Osteocyte (in vitro differentiated cells): ENCODE measurements at regions not wholly inside any gene's neighbourhood (a gene's known extent, or its start where the extent isn't known, plus 50 kb on each side); places are given as distances from the start of the nearest gene placed in this dataset.
"Not testable (repeated sequence)": the region's sequence is repeated elsewhere in the genome, so short reads cannot be mapped to it uniquely, and the experiment has no call there.

Source experiments
- DNase-seq: peaks from one replicate; pipeline ENCODE4 v3.0.0; 2021; ENCODE audit warnings: mixed read lengths; ENCODE audit not compliant: unreplicated experiment; ENCODE audit errors: extremely low spot score
- H3K27ac Mint-ChIP-seq: one replicate; pipeline ENCODE4 v1.8.0; 2021; ENCODE audit warnings: mild to moderate bottlenecking, mixed read lengths; ENCODE audit not compliant: unreplicated experiment
- H3K27me3 Mint-ChIP-seq: one replicate; pipeline ENCODE4 v1.8.0; 2021; ENCODE audit warnings: mixed read lengths; ENCODE audit not compliant: unreplicated experiment
- H3K36me3 Mint-ChIP-seq: one replicate; pipeline ENCODE4 v1.8.0; 2021; ENCODE audit warnings: mixed read lengths; ENCODE audit not compliant: unreplicated experiment
- H3K4me1 Mint-ChIP-seq: one replicate; pipeline ENCODE4 v1.8.0; 2021; ENCODE audit warnings: mixed read lengths; ENCODE audit not compliant: unreplicated experiment
- H3K4me3 Mint-ChIP-seq: one replicate; pipeline ENCODE4 v1.8.0; 2021; ENCODE audit warnings: mild to moderate bottlenecking, moderate library complexity, mixed read lengths; ENCODE audit not compliant: unreplicated experiment
- H3K9me3 Mint-ChIP-seq: one replicate; pipeline ENCODE4 v1.8.0; 2021; ENCODE audit warnings: mixed read lengths; ENCODE audit not compliant: unreplicated experiment
- TF ChIP-seq, protein P1 (sequence below): fragments of 200-600 bp; sonication (generic); IDR thresholded peaks from 2 replicates; pipeline ENCODE4 v1.5.0; 2021; ENCODE audit warnings: antibody characterized with exemption, mild to moderate bottlenecking, moderate library complexity

GRCh38 chr7:9919-10318 is 182.5 kb upstream of the FAM20C start:
- not testable (repeated sequence) for DNase-seq, H3K9me3 Mint-ChIP-seq, H3K27me3 Mint-ChIP-seq, H3K4me3 Mint-ChIP-seq, H3K36me3 Mint-ChIP-seq, H3K27ac Mint-ChIP-seq, H3K4me1 Mint-ChIP-seq

DNA sequence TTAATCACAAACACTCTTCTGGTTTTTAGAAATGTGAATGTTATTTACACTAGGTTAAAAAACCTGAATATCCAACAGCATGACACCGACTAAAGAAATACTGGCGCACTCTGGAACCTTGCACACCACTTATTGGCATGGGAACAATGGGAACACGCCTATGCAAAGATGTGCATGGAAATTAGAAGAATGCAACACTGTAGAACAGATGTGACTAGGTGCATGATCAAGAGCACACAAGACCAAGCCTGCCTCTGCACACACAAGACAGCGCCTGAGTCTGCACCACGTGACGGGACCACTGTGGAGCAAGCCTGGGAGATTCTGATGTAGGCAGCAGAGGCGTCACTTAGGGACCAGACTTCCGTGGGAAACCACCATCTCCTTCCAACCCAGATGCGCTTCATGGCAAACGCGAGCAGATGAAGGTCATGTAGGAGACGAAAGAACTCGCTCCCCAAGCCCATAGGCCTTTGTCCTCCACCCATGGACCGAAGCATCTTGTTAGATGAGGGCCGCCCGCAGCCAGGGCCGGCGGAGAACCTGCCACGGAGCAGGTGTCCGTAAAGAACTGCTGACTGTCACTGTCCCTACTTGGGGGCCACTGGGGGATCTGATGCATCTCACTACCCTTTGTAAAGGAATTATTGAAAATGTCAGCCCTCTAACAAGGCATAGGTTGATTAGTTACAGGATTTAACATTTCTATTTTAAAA is 159.6 kb upstream of the FAM20C start:
- not testable (repeated sequence) for H3K36me3 Mint-ChIP-seq, DNase-seq, H3K27ac Mint-ChIP-seq, H3K9me3 Mint-ChIP-seq, H3K27me3 Mint-ChIP-seq, H3K4me3 Mint-ChIP-seq, H3K4me1 Mint-ChIP-seq

- not testable (repeated sequence) for H3K27ac Mint-ChIP-seq, H3K9me3 Mint-ChIP-seq, H3K36me3 Mint-ChIP-seq, DNase-seq, H3K4me1 Mint-ChIP-seq, H3K4me3 Mint-ChIP-seq, H3K27me3 Mint-ChIP-seq
These were observed 157.2 kb upstream of the FAM20C start for GRCh38 chr7:35121-35541.

GRCh38 chr7:36539-36938 is 155.8 kb upstream of the FAM20C start:
- H3K36me3 Mint-ChIP-seq, H3K4me3 Mint-ChIP-seq, H3K27me3 Mint-ChIP-seq, DNase-seq, H3K4me1 Mint-ChIP-seq, H3K27ac Mint-ChIP-seq, H3K9me3 Mint-ChIP-seq: not testable (repeated sequence)

- not testable (repeated sequence) for H3K27ac Mint-ChIP-seq, DNase-seq, H3K4me3 Mint-ChIP-seq, H3K36me3 Mint-ChIP-seq, H3K4me1 Mint-ChIP-seq, H3K9me3 Mint-ChIP-seq
- H3K27me3 Mint-ChIP-seq, result peaks cover 12% of the 10 kb centered on the region
These were observed 154.7 kb upstream of the FAM20C start for GRCh38 chr7:37656-38055.

- H3K36me3 Mint-ChIP-seq, DNase-seq, H3K9me3 Mint-ChIP-seq, H3K4me1 Mint-ChIP-seq, H3K4me3 Mint-ChIP-seq, H3K27ac Mint-ChIP-seq: not testable (repeated sequence)
- H3K27me3 Mint-ChIP-seq, result peaks cover 18% of the 10 kb centered on the region
These were observed 153.9 kb upstream of the FAM20C start for GRCh38 chr7:38444-38843.

DNA sequence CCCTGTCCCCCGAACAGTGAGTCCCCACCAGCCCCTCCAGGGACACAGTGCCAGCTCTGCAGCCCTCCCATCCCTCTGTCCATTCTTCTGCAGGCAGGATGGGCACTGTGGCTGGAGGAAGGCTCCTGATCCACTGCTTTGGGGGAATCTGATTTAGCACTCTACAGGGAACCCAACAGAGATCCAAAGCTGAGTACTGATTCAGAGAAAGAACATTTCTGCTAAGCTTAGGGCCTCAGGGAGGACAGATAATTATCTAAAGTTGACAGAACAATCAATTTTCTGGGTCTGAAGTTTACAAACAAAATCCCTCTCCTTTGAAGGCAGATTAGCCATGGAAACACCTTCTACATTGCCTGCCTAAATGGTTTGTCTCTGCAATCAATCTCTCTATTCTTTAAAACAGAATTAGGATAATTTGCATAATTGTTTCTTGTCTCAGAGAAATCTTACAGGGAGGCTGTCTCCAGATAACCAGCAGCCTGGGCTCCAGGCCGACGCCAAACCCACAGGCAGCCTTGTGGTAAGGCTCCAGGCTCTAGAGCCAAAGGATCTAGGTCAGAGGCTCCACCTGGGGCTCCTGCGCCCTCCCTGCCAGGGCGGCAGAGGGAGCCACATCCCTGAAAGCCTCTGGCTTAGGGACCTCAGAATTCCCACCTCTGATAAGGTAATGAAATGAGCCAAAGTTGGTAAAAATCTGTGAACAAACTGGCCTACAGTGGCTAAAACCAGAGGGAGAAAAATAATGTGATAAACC is 152.2 kb upstream of the FAM20C start:
- H3K4me3 Mint-ChIP-seq, H3K4me1 Mint-ChIP-seq, DNase-seq, H3K27ac Mint-ChIP-seq, H3K9me3 Mint-ChIP-seq, H3K36me3 Mint-ChIP-seq: not testable (repeated sequence)
- TF ChIP-seq, protein P1, sequence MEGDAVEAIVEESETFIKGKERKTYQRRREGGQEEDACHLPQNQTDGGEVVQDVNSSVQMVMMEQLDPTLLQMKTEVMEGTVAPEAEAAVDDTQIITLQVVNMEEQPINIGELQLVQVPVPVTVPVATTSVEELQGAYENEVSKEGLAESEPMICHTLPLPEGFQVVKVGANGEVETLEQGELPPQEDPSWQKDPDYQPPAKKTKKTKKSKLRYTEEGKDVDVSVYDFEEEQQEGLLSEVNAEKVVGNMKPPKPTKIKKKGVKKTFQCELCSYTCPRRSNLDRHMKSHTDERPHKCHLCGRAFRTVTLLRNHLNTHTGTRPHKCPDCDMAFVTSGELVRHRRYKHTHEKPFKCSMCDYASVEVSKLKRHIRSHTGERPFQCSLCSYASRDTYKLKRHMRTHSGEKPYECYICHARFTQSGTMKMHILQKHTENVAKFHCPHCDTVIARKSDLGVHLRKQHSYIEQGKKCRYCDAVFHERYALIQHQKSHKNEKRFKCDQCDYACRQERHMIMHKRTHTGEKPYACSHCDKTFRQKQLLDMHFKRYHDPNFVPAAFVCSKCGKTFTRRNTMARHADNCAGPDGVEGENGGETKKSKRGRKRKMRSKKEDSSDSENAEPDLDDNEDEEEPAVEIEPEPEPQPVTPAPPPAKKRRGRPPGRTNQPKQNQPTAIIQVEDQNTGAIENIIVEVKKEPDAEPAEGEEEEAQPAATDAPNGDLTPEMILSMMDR, result peak; percentile 25
- H3K27me3 Mint-ChIP-seq, result peaks cover 27% of the 10 kb centered on the region
